GM18502 (cell line): ENCODE measurements at regions not wholly inside any gene's neighbourhood (a gene's known extent, or its start where the extent isn't known, plus 50 kb on each side); places are given as distances from the start of the nearest gene placed in this dataset.

ENCODE experiments used
- ATAC-seq: cut with Tn5 transposase; IDR thresholded peaks from one replicate; pipeline ENCODE4 v1.9.1; 2021; ENCODE audit warnings: mild to moderate bottlenecking; ENCODE audit not compliant: unreplicated experiment, poor library complexity

DNA sequence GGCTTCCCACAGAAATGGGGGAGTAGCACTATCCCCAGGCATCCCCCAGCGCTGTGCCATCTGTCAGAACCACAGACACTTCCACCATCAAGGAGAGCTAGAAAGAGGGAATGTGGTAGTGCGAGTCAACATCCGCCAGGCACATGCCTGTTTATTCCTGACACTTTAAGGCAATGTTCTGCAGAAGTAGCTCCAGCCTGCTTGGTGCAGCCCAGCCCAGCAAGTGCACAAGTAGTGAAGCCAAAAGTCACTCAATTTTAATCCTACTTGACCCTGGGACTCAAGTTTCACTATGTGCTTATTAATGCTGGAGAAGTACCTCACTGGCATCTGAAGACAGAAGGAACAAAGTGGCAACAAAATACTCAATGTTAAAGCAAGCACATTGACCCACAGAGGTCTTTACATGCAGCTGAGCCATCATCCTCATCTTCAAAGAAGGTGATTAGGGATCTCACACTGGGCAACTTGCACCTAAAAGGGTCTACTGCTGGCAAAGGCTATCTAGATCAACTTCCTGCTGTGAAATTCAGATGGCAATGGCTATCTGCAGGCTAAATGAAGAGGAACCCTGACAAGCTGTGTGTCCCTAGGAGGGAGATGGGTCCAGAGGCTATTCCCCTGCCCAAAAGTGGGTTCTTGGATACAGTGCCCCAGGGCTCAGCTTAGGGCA is 61.4 kb upstream of the CLDN18 start:
- no peak for ATAC-seq

DNA sequence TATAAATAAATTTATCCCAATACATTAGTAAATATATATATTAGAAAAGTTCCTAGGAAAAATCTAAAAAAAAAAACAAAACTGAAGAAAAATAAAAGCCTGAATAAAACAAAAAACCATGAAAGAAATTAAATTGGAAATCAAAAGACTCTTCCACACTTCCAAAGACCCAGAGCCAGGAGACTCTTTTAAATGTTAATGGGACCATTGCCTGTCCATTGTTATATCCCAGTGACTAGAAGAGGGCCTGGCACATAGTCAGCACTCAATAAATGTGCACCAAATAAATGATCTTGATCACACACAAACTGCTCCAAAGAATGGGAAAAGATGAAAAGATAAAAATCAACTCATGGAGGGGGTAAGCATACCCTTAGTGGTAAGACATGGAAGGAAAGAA is 51.3 kb upstream of the CLDN18 start:
- ATAC-seq: no peak
